K562 (cell line): ENCODE measurements at regions not wholly inside any gene's neighbourhood (a gene's known extent, or its start where the extent isn't known, plus 50 kb on each side); places are given as distances from the start of the nearest gene placed in this dataset.
"Not testable (repeated sequence)": the region's sequence is repeated elsewhere in the genome, so short reads cannot be mapped to it uniquely, and the experiment has no call there.

Source experiments
- ATAC-seq: fragments of 200-7000 bp; cut with Tn5 transposase; 3 replicates; pipeline ENCODE4 v1.9.1; 2020; ENCODE audit warnings: moderate library complexity
- BruUV-seq: library from RNA; stranded (reverse); fragments of 400-500 nt; replicated peaks from 2 replicates; lab custom pipeline; 2021; lab: Mats Ljungman, UMichigan
- CTCF ChIA-PET: fragments of 300-600 bp; formaldehyde crosslinking; extraction: SDS; loops from one replicate; lab custom pipeline; 2021; ENCODE audit warnings: low intra/inter-chr PET ratio; lab: Yijun Ruan, JAX
- POLR2A ChIA-PET: fragments of 300-600, 350-650 bp; sonication (Branson Sonifier 250); formaldehyde crosslinking; extraction: SDS; loops from one replicate; lab custom pipeline; 2021; ENCODE audit warnings: antibody characterized with exemption, inconsistent platforms; lab: Yijun Ruan, JAX
- DNase-seq, 4 experiments: peaks; one replicate each; pipeline versions ENCODE4 v3.0.0 to v3.0.0-alpha.2; 2011 to 2018; ENCODE audit warnings: low spot score in 3 of 4, mixed read lengths in 3 of 4; ENCODE audit errors: extremely low read depth in 1 of 4
- FAIRE-seq: peaks from 2 replicates; lab custom pipeline; 2011; peaks lifted over from hg19 to GRCh38; lab: Jason Lieb, UNC
- H2AFZ ChIP-seq: 2 replicates; pipeline ENCODE4 v1.6.0; 2011; ENCODE audit warnings: low read depth, low read length, control low read depth, inconsistent platforms
- H3K27ac ChIP-seq: fragments of 200-600 bp; 3 replicates; pipeline ENCODE4 v1.8.0; 2011; ENCODE audit warnings: low read depth, mild to moderate bottlenecking, control low read depth, inconsistent platforms, low read length, moderate library complexity, mixed read lengths; ENCODE audit errors: extremely low read depth
- H3K27me3 ChIP-seq, 2 experiments: fragments of 300-600 bp in 1 of 2; 2 replicates in 1 of 2; 3 replicates in 1 of 2; pipeline versions ENCODE4 v1.6.0 to v1.8.0; 2011; ENCODE audit warnings: inconsistent platforms in 2 of 2, low read length in 2 of 2, mild to moderate bottlenecking in 1 of 2, mixed read lengths in 1 of 2, moderate library complexity in 1 of 2; ENCODE audit not compliant: control insufficient read depth in 2 of 2, insufficient read depth in 2 of 2
- H3K36me3 ChIP-seq: fragments of 300-600 bp; 3 replicates; pipeline ENCODE4 v1.8.0; 2011; ENCODE audit warnings: mild to moderate bottlenecking, low read length, inconsistent platforms; ENCODE audit not compliant: control insufficient read depth, insufficient read depth
- H3K4me1 ChIP-seq, 2 experiments: fragments of 200-600 bp in 1 of 2; replicated peaks in 1 of 2; 2 replicates in 1 of 2; 3 replicates in 1 of 2; pipeline versions ENCODE4 v1.5.1 to v1.8.0; 2011; ENCODE audit warnings: inconsistent platforms in 2 of 2, low read length in 2 of 2, mild to moderate bottlenecking in 1 of 2, mixed read lengths in 1 of 2, moderate library complexity in 1 of 2; ENCODE audit not compliant: control insufficient read depth in 2 of 2, insufficient read depth in 2 of 2
- H3K4me2 ChIP-seq: 2 replicates; pipeline ENCODE4 v1.6.1; 2011; ENCODE audit warnings: low read length, control low read depth, inconsistent platforms, mixed read lengths; ENCODE audit not compliant: insufficient read depth
- H3K4me3 ChIP-seq: fragments of 200-600 bp; sonication (generic), shearing (Covaris generic); 2 replicates; pipeline ENCODE4 v1.5.1; 2016; ENCODE audit warnings: control low read depth, inconsistent platforms
- H3K79me2 ChIP-seq: fragments of 200-600 bp; 3 replicates; pipeline ENCODE4 v1.8.0; 2011; ENCODE audit warnings: low read length, inconsistent platforms; ENCODE audit not compliant: control insufficient read depth, insufficient read depth
- H3K9ac ChIP-seq, 2 experiments: 2 replicates each; pipeline versions ENCODE4 v1.6.0 to v1.6.1; 2011; ENCODE audit warnings: low read depth in 2 of 2, low read length in 2 of 2, control low read depth in 1 of 2, inconsistent platforms in 1 of 2, mild to moderate bottlenecking in 1 of 2, mixed read lengths in 1 of 2; ENCODE audit not compliant: insufficient read depth in 1 of 2
- H3K9me1 ChIP-seq: one replicate; pipeline ENCODE4 v1.6.0; 2011; ENCODE audit warnings: inconsistent platforms, mild to moderate bottlenecking, low read length, moderate library complexity; ENCODE audit not compliant: control insufficient read depth, insufficient read depth
- H3K9me3 ChIP-seq: replicated peaks from 2 replicates; pipeline ENCODE4 v1.5.1; 2011; ENCODE audit warnings: low read depth, low read length, inconsistent platforms; ENCODE audit not compliant: control insufficient read depth, insufficient read depth
- H4K20me1 ChIP-seq: replicated peaks from 2 replicates; pipeline ENCODE4 v1.6.1; 2011; ENCODE audit warnings: low read length, inconsistent platforms, mixed read lengths; ENCODE audit not compliant: control insufficient read depth, insufficient read depth
- CBX1 ChIP-seq: sonication (generic); IDR thresholded peaks from 2 replicates; pipeline ENCODE4 v1.6.1; 2016; ENCODE audit warnings: antibody characterized with exemption, low read depth, mild to moderate bottlenecking
- TRIM28 ChIP-seq: fragments of 450-650 bp; IDR thresholded peaks from 2 replicates; pipeline ENCODE4 v1.6.1; 2017
- ZFP36 ChIP-seq: fragments of 150-350 bp; IDR thresholded peaks from 2 replicates; pipeline ENCODE4 v1.6.1; 2018; ENCODE audit warnings: low read length, low read depth; ENCODE audit not compliant: partially characterized antibody
- ZNF707 ChIP-seq: fragments of 250-450 bp; sonication (Bioruptor Pico); conservative IDR thresholded peaks from 2 replicates; pipeline ENCODE4 v1.8.0; 2022; ENCODE audit warnings: inconsistent platforms, mild to moderate bottlenecking, moderate library complexity
- ZNF766 ChIP-seq: fragments of 200-800 bp; sonication (Bioruptor generic); conservative IDR thresholded peaks from 2 replicates; pipeline ENCODE4 v1.6.1; 2016; ENCODE audit warnings: missing genetic modification characterization, missing compliant biosample characterization
- WGBS: fragments of 100-300 bp; shearing (Covaris generic); methylation state at CpG from one replicate; pipeline ENCODE4 v1.1.6; 2016; ENCODE audit warnings: low coverage, mixed read lengths; ENCODE audit not compliant: insufficient coverage; ENCODE audit errors: missing lambda C conversion rate; 5-methylcytosine and 5-hydroxymethylcytosine counted together
- in situ Hi-C: fragments of 300-500 bp; cut with MboI; formaldehyde crosslinking; loops from 4 replicates; pipeline ENCODE4 v1.15.0; 2018; ENCODE audit warnings: inconsistent platforms, mixed read lengths
- intact Hi-C: fragments of 100-400 bp; cut with micrococcal nuclease; formaldehyde crosslinking; loops from 2 replicates; pipeline ENCODE4 v1.14.2; 2022

DNA sequence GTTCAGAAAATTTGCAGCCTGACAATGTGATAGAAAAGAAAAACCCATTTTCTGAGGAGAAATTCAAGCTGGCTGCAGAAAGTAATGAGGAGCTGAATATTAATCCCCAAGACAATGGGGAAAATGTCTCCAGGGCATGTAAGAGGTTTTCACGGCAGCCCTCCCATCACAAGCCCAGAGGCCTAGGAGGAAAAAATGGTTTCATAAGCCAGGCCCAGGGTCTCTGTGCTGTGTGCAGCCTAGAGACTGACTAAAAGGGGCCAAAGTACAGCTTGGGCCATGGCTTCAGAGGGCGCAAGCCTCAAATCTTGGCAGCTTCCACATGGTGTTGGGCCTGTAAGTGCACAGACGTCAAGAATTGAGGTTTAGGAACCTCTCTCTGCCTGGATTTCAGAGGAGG is 61.7 kb upstream of the DLG1 start:
- DNase-seq, in situ Hi-C loops, H3K79me2 ChIP-seq, H3K9me3 ChIP-seq, H3K9me1 ChIP-seq, CTCF ChIA-PET, BruUV-seq, H4K20me1 ChIP-seq, H3K27ac ChIP-seq, H3K36me3 ChIP-seq, H3K9ac ChIP-seq, POLR2A ChIA-PET, H3K4me2 ChIP-seq, ATAC-seq, H3K4me3 ChIP-seq, FAIRE-seq, intact Hi-C loops, H3K4me1 ChIP-seq, H2AFZ ChIP-seq: not testable (repeated sequence)
- 0 out of 2 replicates have a peak, but pooled peaks have one; percentile 37 for TF ChIP-seq TRIM28
- TF ChIP-seq CBX1, result 0 out of 2 replicates have a peak, but pooled peaks have one; percentile 47
- peak; percentile 78 for TF ChIP-seq ZFP36
- H3K27me3 ChIP-seq, result peaks cover 9 to 15% of the 10 kb centered on the region in 2 experiments; a peak in 3 of 5 replicates
- WGBS, result 4% methylated on average over 3 of the region's 3 CpGs

DNA sequence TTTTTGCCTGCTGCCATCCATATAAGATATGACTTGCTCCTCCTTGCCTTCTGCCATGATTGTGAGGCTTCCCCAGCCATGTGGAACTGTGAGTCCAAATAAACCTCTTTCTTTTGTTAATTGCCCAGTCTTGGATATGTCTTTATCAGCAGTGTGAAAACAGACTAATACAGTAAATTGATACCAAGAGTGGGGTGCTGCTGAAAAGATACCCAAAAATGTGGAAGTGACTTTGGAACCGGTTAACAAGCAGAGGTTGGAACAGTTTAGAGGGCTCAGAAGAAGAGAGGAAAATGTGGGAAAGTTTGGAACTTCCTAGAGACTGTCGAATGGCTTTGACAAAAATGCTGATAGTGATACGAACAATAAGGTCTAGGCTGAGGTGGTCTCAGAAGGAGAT is 61.1 kb upstream of the DLG1 start:
- CTCF ChIA-PET, H3K27ac ChIP-seq, H3K9me3 ChIP-seq, H3K9me1 ChIP-seq, intact Hi-C loops, H3K36me3 ChIP-seq, H3K4me2 ChIP-seq, H4K20me1 ChIP-seq, DNase-seq, H3K79me2 ChIP-seq, H3K9ac ChIP-seq, BruUV-seq, ATAC-seq, H2AFZ ChIP-seq, H3K4me1 ChIP-seq, H3K4me3 ChIP-seq, in situ Hi-C loops, POLR2A ChIA-PET, FAIRE-seq: not testable (repeated sequence)
- WGBS, result 3% methylated on average over 3 of the region's 3 CpGs
- TF ChIP-seq ZNF766 (CRISPR knock-in tag), result peak; percentile 87
- TF ChIP-seq ZNF707 (CRISPR knock-in tag), result peak; percentile 83
- H3K27me3 ChIP-seq, result peaks cover 5 to 15% of the 10 kb centered on the region in 2 experiments; a peak in 3 of 5 replicates
